Sciatic nerve (tissue), 2 donors: ENCODE measurements at regions not wholly inside any gene's neighbourhood (a gene's known extent, or its start where the extent isn't known, plus 50 kb on each side); places are given as distances from the start of the nearest gene placed in this dataset.
"Not testable (repeated sequence)": the region's sequence is repeated elsewhere in the genome, so short reads cannot be mapped to it uniquely, and the experiment has no call there.

Experiments used
- ATAC-seq: fragments of 200-7000 bp; cut with Tn5 transposase; one replicate; pipeline ENCODE4 v1.9.1; 2020; ENCODE audit warnings: mild to moderate bottlenecking, moderate library complexity
- DNase-seq: peaks from one replicate; pipeline ENCODE4 v3.0.0-alpha.2; 2020; ENCODE audit warnings: low spot score
- intact Hi-C: fragments of 100-400 bp; cut with DNase I; formaldehyde crosslinking; loops from one replicate; pipeline ENCODE4 v1.14.2; 2022
- donor health status: DM: no; HTN: no; CAD: no.
- donor health status: DM: no; HTN: no; CAD: no.

GRCh38 chr3:96465521-96465920 is 348.9 kb upstream of the EPHA6 start:
- intact Hi-C loops = no loop called here
- ATAC-seq = no peak
- DNase-seq = no peak

- ATAC-seq (no peak), DNase-seq (no peak)
- intact Hi-C loops = no loop called here
Observed at GRCh38 chr3:96466441-96466840, 348.0 kb upstream of the EPHA6 start.

- ATAC-seq = no peak
- intact Hi-C loops = no loop called here
- DNase-seq = no peak
Observed at GRCh38 chr3:96467639-96468038, 346.8 kb upstream of the EPHA6 start.

- DNase-seq (no peak), ATAC-seq (no peak)
- intact Hi-C loops = no loop called here
Observed at GRCh38 chr3:96478496-96478895, 335.9 kb upstream of the EPHA6 start.

- ATAC-seq (no peak), DNase-seq (no peak)
- intact Hi-C loops = no loop called here
Observed at GRCh38 chr3:96480881-96481280, 333.5 kb upstream of the EPHA6 start.

GRCh38 chr3:96483191-96483590 is 331.2 kb upstream of the EPHA6 start:
- DNase-seq, ATAC-seq, intact Hi-C loops: not testable (repeated sequence)

GRCh38 chr3:96483781-96484180 is 330.6 kb upstream of the EPHA6 start:
- DNase-seq (no peak), ATAC-seq (no peak)
- intact Hi-C loops = no loop called here

GRCh38 chr3:96488708-96489107 is 325.7 kb upstream of the EPHA6 start:
- DNase-seq (no peak), ATAC-seq (no peak)
- intact Hi-C loops = no loop called here

- no peak for DNase-seq
- intact Hi-C loops = no loop called here
- ATAC-seq = no peak
Observed at GRCh38 chr3:96491023-96491422, 323.4 kb upstream of the EPHA6 start.

- intact Hi-C loops = no loop called here
Observed at GRCh38 chr3:96491868-96492267, 322.5 kb upstream of the EPHA6 start.

GRCh38 chr3:96510334-96510733 is 304.1 kb upstream of the EPHA6 start:
- ATAC-seq = no peak
- no peak for DNase-seq
- intact Hi-C loops = no loop called here

More at GRCh38 chr3:96491868-96492267, 322.5 kb upstream of the EPHA6 start:
- ATAC-seq (no peak), DNase-seq (no peak)

- no peak for ATAC-seq
- intact Hi-C loops = no loop called here
- no peak for DNase-seq
Observed at GRCh38 chr3:96537165-96537564, 277.2 kb upstream of the EPHA6 start.

GRCh38 chr3:96538186-96538585 is 276.2 kb upstream of the EPHA6 start:
- ATAC-seq (no peak), DNase-seq (no peak)
- intact Hi-C loops = no loop called here

GRCh38 chr3:96548073-96548472 is 266.3 kb upstream of the EPHA6 start:
- DNase-seq (no peak), ATAC-seq (no peak)
- intact Hi-C loops = no loop called here

GRCh38 chr3:96576935-96577334 is 237.5 kb upstream of the EPHA6 start:
- ATAC-seq (no peak), DNase-seq (no peak)
- intact Hi-C loops = no loop called here

- ATAC-seq = no peak
- intact Hi-C loops = no loop called here
- no peak for DNase-seq
Observed at GRCh38 chr3:96584066-96584465, 230.3 kb upstream of the EPHA6 start.

- intact Hi-C loops, DNase-seq, ATAC-seq: not testable (repeated sequence)
Observed at GRCh38 chr3:96606865-96607264, 207.5 kb upstream of the EPHA6 start.

- DNase-seq (no peak), ATAC-seq (no peak)
- intact Hi-C loops = no loop called here
Observed at GRCh38 chr3:96619475-96619874, 194.9 kb upstream of the EPHA6 start.

- intact Hi-C loops = no loop called here
- no peak for DNase-seq
- no peak for ATAC-seq
Observed at GRCh38 chr3:96622878-96623277, 191.5 kb upstream of the EPHA6 start.

- ATAC-seq (no peak), DNase-seq (no peak)
- intact Hi-C loops = no loop called here
Observed at GRCh38 chr3:96631050-96631449, 183.3 kb upstream of the EPHA6 start.

- ATAC-seq = peak; percentile 45
- DNase-seq = no peak
- intact Hi-C loops = no loop called here
Observed at GRCh38 chr3:96646596-96646995, 167.8 kb upstream of the EPHA6 start.

- DNase-seq (no peak), ATAC-seq (no peak)
- intact Hi-C loops = no loop called here
Observed at GRCh38 chr3:96657710-96658109, 156.7 kb upstream of the EPHA6 start.
